Activated CD8-positive, alpha-beta memory T cell treated with anti-CD3 and anti-CD28 coated beads for 24 hours (primary cell): ENCODE measurements at regions not wholly inside any gene's neighbourhood (a gene's known extent, or its start where the extent isn't known, plus 50 kb on each side); places are given as distances from the start of the nearest gene placed in this dataset.
A peak's percentile ranks its signal among the peaks of the same experiment; 100 is the strongest.
"Not testable (repeated sequence)": the region's sequence is repeated elsewhere in the genome, so short reads cannot be mapped to it uniquely, and the experiment has no call there.

Source experiments
- DNase-seq: peaks from one replicate; pipeline ENCODE4 v3.0.0-alpha.2; 2020

- peak; percentile 77 for DNase-seq
Observed at GRCh38 chr14:106116339-106116930, 590.1 kb downstream of the TMEM121 start.

DNA sequence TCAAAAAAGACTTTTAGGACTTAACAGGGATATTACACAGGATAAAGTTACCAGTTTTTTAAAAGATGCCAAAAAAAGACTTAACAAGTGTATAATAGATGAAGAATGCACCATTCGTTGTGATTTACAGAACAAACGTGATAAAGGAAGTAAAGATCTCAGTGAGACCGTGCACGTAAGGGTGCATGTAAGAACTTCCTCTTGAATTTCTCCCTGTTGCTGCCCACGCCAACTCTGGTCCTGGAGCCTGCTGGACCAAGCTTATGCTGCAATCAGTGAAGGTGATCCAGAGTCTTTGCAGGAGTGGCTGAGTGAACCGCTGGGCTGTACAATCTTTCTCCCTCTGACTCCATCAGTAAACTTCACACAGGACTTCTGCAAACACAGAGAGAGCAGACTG, 593.7 kb downstream of the TMEM121 start:
- no peak for DNase-seq

GRCh38 chr14:106129274-106129673, 602.9 kb downstream of the TMEM121 start:
- DNase-seq, result no peak

- not testable (repeated sequence) for DNase-seq
Observed at GRCh38 chr14:106129904-106130661, 603.7 kb downstream of the TMEM121 start.

GRCh38 chr14:106133126-106133525, 606.7 kb downstream of the TMEM121 start:
- DNase-seq, result not testable (repeated sequence)

DNA sequence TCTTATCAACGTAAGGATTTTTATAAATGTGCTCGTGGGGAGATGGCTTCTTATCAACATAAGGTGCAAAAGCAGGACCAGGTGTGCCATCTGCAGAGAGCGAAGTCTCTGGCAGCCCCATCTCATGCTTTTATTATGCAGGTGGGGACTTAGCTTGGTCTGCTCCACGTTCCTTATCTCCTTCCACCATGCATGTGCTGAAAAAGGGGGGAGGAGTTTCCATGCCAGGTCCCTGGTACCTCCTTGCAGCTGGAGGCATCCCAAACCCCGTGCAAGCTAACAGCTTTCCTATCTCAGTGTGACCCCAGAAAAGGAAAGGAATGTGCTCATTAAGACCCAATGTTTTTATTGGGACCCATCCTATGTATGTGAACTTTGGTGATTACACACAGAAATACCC, 608.5 kb downstream of the TMEM121 start:
- no peak for DNase-seq

DNA sequence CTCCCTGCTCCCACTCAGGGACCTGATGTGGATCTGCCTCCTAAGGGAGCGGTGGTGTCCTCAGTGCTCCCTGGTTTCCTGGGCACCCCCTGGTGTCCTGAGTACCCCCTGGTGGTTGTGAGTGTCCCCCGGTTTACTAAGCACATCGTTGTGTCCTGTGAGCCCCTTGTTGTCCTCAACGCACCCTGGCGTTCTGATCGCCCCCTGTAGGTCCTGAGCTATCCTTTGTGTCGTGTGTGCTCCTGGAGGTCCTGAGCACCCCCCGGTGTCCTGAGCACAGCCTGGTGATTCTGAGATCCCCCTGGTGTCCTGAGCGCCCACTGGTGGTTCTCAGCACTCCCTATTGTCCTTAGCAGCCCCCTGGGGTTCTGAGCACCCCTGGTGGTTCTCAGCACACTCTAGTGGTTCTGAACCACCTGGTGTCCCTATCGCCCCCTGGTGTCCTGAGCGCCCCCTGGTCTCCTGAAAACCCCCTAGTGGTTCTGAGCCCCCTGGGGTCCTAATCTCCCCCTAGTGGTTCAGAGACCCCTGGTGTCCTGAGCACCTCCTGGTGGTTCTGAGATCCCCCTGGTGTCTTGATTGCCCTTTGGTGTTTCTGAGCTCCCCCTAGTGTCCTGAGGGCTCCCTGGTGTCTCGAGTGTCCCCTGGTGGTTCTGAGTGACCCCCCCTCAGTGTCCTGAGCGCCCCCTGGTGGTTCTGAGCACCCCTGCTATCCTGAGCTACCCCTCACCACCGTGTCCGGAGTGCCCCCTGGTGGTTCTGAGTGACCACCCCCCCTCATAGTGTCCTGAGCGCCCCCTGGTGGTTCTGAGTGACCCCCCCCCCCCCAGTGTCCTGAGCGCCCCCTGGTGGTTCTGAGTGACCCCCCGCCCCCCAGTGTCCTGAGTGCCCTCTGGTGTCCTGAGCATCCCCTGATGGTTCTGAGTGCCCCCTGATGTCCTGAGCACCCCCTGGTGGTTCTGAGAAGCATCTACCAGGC, 615.1 kb downstream of the TMEM121 start:
- DNase-seq, result no peak

DNA sequence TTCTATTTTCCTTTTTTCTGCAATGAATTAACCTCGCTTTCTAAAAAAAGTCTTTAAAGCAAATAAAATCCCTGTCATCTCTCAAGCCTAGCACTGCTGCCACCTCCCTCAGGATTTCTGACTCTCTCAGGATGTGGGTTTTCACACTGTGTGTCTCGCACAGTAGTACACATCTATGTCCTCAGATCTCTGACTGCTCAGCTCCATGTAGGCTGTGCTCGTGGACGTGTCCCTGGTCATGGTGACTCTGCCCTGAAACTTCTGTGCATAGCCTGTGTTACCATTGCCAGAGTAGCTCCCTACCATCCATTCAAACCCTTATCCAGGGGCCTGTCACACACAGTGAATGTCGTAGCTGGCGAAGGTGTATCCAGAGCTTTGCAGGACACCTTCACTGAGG, 619.3 kb downstream of the TMEM121 start:
- not testable (repeated sequence) for DNase-seq

- peak; percentile 99 for DNase-seq
Observed at GRCh38 chr14:106153362-106153955, 627.1 kb downstream of the TMEM121 start.

DNA sequence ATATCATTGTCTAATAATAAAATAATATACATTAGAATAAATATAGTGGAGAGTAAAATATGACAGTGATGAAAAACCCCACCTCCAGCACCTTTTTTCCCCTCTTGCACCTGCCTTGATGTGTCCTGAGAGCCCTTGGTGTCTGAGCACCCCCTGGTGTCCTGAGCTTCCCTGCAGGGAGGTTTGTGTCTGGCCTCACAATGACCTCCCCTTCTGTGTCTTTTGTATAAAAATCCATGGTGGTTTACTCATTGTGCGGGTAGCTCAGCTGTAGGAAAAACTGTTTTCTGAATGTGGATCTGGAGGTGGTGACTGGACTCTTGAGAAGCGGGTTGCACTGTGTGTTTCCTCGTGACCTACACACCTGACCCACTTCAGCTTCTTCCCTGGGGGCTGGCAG, 636.9 kb downstream of the TMEM121 start:
- no peak for DNase-seq

GRCh38 chr14:106163812-106164211, 637.4 kb downstream of the TMEM121 start:
- DNase-seq, result not testable (repeated sequence)

GRCh38 chr14:106166232-106166631, 639.8 kb downstream of the TMEM121 start:
- no peak for DNase-seq

DNA sequence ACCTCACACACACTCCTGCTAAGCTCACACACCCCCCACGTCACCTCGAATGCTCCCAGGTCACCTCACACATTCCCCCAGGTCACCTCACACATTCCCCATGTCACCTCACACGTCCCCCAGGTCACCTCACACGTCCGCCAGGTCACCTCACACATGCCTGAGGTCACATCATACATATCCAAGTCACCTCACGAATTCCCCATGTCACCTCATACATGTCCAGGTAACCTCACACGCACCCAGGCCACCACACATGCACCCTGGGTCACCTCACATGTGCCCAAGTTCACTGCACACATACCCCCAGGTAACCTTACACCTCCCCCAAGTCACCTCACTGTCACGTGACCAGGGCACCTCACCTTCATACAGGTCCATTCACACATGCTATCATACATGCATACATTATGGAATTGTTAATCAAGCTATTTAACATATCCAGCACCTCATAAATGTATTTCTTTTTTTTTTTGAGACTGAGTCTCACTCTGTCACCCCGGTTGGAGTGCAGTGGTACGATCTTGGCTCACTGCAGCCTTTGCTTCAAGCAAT, 640.3 kb downstream of the TMEM121 start:
- DNase-seq, result no peak

DNA sequence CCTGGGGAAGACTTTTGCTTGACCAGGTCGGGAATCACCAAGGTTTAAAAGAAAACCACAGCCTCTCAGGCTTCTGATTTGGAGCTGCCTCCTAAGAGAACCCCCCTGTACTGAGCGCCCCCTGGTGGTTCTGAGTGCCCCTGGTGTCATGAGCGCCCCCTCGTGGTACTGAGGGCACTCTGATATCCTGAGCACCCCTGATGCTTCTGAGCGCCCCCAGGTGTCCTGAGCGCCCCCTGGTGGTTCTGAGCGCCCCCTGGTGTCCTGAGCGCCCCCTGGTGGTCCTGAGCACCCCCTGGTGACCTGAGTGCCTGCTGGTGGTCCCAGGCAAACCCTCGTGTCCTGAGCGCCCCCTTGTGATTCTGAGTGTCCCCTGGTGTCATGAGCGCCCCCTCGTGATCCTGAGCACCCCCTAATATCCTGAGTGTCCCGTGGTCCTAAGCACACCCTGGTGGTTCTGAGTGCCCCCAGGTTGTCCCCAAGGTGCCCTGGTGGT, 643.8 kb downstream of the TMEM121 start:
- peak; percentile 87 for DNase-seq

- DNase-seq, result peak; percentile 72
Observed at GRCh38 chr14:106174206-106174605, 647.8 kb downstream of the TMEM121 start.

- not testable (repeated sequence) for DNase-seq
Observed at GRCh38 chr14:106177266-106178246, 651.2 kb downstream of the TMEM121 start.

DNA sequence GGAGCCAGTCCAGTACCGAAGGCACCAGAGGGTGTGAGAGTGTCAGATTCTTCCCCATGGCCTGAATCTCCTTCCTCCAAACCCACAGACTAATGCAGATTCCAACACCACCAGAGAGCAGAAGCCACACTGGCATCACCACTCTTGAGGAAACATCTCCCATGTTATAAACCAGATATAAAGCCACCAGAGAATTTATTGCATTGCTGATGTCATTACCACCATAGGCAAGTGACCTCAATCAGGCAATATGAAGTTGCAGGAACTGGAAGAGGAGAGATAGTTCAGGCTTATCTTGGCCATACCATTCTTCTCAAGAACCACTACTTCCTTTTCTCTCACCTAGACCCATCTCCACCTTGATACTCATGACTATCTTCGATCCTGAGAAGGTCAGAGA, 653.4 kb downstream of the TMEM121 start:
- DNase-seq, result no peak

- DNase-seq, result peak; percentile 80
Observed at GRCh38 chr14:106184771-106185170, 658.4 kb downstream of the TMEM121 start.

DNA sequence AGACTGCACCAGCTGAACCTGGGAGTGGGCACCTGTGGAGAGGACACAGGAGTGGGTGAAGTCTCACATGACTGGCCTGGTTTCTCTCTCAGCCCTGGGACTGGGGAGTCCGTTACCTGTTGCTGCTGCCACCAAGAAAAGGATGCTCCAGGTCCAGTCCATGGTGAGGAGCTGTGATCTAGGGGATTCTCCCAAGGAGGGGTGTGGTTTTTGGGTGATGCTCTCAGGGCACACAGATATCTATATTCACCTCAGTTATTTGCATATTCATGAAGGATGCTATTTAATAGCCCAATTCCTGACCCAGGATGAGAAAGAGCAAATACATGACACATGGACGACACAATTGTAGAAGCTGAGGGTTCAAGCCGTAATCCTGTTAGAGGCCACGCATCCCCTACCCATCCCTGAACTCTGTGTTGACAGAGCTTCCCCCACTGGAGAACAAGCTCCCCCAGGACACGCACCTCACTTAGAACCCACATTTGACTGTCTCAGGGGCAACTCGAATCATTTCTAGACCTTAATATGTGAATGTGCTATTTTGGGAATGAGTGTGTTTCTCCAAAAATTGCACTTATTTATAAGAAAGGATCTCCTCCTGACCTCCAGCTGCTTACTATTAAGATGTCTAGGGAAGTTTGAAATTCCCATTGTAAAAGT, 658.9 kb downstream of the TMEM121 start:
- DNase-seq, result not testable (repeated sequence)

DNA sequence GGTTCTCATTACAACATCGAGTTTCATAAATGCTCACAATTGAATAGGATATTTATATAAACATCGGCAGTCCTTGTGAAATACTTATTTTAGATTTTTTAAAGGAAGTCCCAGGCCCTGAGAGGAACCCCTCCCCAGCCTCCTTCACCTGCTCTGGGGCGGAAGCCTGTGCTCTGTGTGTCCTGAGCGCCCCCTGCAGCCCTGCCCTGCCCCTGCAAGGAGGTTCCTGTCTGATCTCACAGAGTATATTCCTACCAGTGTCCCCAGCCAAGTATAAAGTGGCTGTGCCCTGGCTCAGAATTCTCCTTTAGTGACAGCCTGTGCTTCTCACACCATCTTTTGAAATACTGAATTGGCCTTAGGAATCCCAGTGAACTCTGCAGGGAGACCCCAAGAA, 659.5 kb downstream of the TMEM121 start:
- DNase-seq, result peak; percentile 82

DNA sequence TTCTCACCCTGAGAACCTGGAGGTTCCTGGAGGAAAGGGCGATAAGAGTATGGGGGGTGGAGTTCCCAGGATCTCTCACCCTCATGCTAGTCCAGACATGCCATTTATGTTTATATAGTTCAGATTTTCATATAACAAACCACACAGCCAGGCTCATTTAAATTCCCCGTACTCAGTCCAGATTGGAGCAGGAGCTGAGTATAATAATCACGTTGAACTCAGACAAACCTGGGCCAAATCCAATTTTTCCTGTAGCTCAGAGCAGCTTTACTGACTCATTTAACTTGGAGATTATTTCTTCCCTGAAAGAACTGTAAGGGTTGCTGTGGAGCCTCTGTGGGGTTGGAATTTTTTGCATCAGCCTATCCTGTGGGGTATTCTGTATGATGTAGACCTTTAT, 660.8 kb downstream of the TMEM121 start:
- no peak for DNase-seq
